HG02885 (cell line): ENCODE measurements at regions not wholly inside any gene's neighbourhood (a gene's known extent, or its start where the extent isn't known, plus 50 kb on each side); places are given as distances from the start of the nearest gene placed in this dataset.

Experiments used
- ATAC-seq: cut with Tn5 transposase; IDR thresholded peaks from one replicate; pipeline ENCODE4 v1.9.1; 2021; ENCODE audit warnings: mild to moderate bottlenecking; ENCODE audit not compliant: unreplicated experiment, poor library complexity

DNA sequence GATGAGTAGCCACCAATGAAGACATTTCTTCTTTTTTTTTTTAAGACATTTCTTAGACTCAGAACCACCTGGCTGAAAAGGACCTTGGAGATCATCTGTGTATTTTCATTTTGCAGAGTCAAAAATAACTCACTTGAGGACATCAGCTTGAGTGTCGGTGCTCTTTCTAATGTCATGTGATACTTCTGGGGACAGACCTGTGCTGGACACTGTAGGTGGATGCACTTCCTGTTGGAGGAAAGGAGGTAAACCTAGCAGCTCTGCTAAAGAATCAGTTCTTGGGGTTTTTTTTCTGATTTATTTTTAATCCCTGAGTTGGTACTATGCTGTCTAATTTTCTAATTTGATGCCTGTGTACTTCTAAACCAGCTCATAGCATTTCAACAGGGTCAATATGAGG is 283.9 kb upstream of the CRIM1 start:
- ATAC-seq = no peak

- no peak for ATAC-seq
Observed at GRCh38 chr2:36069074-36069473, 286.5 kb upstream of the CRIM1 start.

DNA sequence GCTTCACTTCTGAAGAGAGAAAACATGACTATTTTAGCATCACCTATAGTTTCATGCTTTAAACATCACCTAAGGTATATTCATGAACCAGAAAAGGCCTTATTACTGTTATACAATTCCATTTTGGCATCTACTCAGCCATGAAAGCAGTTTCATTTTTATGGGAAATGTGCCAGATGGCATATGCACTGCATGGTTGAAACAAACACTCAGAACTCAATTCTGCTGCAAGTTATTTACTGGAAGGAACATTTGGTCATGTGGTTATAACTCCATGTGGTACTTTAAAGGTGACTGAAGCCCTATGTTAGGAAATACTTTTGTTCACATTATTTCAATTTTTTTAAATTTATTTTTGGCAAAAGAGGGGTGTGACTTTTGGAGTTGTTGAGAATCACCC is 287.5 kb upstream of the CRIM1 start:
- no peak for ATAC-seq

- peak; percentile 34 for ATAC-seq
Observed at GRCh38 chr2:36060133-36060532, 295.4 kb upstream of the CRIM1 start.

GRCh38 chr2:36059691-36060090 is 295.9 kb upstream of the CRIM1 start:
- peak; percentile 100 for ATAC-seq

- ATAC-seq = no peak
Observed at GRCh38 chr2:36058953-36059352, 296.6 kb upstream of the CRIM1 start.

- no peak for ATAC-seq
Observed at GRCh38 chr2:36058076-36058475, 297.5 kb upstream of the CRIM1 start.

DNA sequence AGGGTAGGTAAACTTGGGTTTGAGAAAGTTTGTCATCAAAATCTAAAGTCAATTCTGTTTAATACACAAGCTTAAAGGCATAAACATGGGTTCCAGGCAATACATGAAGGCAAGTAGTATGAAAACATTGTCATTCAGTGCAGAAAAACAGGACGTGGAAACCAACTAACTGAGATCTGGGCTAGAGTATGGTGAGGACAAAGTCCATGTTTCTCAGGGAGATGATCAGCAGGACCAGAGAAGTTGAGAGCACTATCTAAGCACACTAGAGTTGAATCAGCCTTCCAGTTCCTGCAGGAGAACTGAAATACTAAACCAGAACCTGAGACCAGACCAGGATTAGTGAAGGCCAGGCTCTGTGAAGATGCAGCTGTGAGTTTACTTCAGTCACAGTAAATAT is 302.8 kb upstream of the CRIM1 start:
- ATAC-seq = no peak

GRCh38 chr2:36044411-36044810 is 311.2 kb upstream of the CRIM1 start:
- ATAC-seq = no peak

DNA sequence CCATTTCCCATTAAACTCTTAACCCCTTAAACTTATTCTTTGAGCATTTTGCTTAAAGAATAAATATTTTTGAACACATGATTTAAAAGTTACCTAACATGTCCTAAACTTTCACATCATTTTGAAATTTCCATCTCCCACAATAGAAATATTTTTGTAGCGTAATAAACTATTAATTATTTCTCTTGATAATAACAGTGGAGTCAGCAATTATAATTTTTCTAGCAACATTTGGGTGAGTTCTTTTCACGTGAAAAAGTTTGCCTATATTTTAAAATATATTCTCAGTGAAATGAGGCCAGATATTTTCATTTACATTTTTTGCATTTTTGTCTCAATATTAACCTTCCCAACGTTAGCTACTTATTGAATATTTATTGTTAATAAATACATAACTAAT is 320.4 kb upstream of the CRIM1 start:
- ATAC-seq = no peak

DNA sequence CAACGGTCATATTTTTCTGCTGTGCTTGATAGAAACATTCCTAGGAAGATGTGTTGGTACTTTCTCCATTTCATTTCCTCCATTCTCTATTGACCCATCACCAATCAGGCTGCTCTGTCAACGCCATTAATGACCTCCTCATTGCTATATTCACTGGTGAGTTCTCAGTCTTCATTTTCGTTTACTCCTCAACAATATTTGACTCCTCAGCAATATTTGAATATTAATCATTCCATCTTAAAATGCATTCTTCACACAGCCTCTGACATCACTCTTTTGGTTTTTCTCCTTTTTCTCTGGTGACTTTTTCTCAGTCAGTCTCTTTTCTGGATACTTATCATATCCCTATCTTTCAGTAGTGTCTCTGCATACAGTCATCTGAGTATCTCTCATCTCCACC is 323.5 kb upstream of the CRIM1 start:
- no peak for ATAC-seq

GRCh38 chr2:36031471-36031870 is 324.1 kb upstream of the CRIM1 start:
- no peak for ATAC-seq

DNA sequence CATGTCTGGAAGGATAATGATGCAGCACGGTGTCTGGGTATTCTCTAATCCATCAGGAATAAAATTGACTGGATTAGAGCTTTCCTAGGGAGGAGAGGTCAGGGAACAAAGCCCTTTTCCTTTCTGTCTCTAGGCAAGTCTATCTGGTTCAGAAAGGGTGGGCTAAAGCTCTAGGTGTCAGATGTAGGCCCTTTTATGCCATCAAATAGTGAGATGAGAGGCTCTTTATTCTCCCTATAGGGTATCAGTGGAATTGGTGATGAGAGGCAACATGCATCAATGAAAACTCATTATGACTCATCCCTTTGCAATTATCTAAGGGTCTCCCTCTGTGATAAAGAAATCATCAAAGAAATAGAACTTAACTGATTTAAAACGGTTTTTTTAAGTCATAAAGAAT is 328.0 kb upstream of the CRIM1 start:
- no peak for ATAC-seq

- ATAC-seq = no peak
Observed at GRCh38 chr2:36013064-36013463, 342.5 kb upstream of the CRIM1 start.

DNA sequence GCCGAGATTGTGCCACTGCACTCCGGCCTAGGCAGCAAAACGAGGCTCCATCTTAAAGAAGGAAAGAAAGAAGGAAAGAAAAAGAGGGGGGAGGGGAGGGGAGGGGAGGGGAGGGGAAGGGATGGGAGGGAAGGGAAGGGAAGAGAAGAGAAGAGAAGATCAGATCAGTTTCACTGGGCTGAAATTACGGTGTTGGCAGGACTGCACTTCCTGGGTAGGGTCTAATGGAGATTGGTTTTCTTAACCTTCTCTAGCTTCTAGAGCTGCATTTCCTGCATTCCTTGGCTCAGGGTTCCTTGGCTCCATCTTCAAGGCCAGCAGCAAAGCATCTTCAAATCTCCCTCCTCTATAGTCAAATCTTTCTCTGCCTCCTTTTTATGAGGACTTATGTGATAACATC is 349.1 kb upstream of the CRIM1 start:
- no peak for ATAC-seq

DNA sequence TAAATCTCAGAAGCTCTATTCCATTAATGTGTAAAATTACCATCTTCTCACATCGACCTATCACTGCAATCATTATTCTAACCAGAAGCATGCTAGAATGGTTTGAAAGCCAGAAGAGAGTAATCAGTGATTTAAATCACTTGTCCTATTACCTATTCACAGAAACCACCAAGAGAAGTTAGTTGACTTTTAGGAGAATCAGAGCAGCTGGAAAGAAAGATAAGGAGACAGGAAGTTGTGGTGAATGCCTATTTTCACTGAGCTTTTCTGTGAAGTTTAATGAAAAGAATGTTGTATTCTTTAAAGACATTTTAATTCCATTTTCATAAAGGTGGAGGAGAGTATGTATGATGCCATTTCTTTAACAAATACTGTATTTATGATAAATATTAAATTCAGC is 352.6 kb upstream of the CRIM1 start:
- ATAC-seq = no peak

- ATAC-seq = no peak
Observed at GRCh38 chr2:35997488-35997887, 358.1 kb upstream of the CRIM1 start.

DNA sequence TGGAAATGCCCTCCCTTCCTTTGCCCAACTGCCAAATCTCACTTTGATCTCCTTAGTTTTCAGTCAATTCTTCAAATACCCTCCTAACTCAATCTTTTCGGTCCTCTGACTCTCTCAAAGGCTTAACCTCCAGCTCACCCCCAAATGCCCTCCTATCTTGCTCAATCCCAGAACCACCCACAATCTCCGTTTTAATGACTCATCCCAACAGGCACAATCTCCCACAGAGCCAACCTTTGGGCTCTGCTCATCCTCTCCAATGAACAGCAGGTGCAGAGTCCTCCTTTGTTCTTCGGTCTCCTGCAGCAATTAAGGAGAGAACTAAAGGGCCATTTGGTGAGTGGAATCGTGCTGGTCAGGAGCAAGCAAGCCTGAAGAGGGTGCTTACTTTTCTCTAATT is 366.1 kb upstream of the CRIM1 start:
- no peak for ATAC-seq

GRCh38 chr2:35989040-35989439 is 366.5 kb upstream of the CRIM1 start:
- no peak for ATAC-seq

GRCh38 chr2:35986871-35987270 is 368.7 kb upstream of the CRIM1 start:
- no peak for ATAC-seq

DNA sequence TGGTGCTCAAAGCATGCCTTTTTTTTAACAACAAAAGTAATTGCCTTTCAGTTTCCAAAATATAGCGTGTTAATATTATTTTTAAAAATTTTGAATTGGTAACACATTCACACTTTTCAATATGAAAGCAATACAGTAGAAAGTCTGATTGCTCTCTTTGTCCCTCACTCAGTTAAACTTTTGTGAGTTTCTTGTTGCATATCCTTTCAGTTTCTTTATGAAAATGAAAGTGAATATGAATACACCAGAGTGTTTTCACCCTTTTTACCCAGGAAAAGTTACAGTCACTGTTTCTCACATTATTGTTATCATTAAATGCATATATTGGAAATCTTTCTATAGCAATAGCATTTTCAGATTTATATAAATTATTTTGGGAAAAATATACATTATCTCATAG is 377.4 kb upstream of the CRIM1 start:
- ATAC-seq = peak; percentile 98

DNA sequence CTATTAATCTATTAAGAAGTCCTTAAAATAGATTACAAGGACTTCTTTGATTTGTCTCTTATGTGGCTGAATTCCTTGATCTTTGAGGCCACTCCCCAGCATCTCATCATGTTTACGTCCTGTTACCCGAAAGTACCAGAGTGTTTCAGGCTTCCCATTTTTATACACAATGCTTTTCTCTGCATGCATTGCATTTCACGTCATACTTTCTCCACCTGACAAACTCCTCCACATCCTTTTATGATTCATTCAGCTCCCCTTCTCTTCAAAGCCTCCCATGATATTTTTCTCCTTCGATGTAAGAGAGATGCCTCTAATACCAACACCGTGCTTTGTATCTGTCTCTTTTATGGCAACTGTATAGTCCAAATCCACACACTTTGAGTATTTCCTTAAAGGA is 379.0 kb upstream of the CRIM1 start:
- ATAC-seq = no peak

DNA sequence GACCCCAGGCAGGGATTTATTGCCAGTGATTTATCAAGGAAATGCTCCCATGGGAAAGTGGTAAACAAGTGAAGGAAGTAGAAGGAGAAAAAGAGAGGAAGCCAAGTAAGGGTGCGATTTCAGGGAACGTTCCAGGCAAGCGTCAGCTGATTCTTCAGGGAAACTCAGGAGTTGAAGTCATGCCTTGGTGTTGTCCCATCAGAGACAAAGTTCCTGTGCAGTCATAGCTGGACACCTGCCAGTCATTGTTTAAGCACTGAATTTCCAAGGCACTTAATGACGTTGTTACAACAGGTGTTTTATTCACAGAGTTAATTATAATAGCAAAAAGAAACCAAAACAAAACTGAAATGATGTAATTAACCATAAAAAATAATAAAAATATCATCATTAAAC is 381.8 kb upstream of the CRIM1 start:
- ATAC-seq = no peak
